Iris pigment epithelial cell (primary cell): ENCODE measurements at regions not wholly inside any gene's neighbourhood (a gene's known extent, or its start where the extent isn't known, plus 50 kb on each side); places are given as distances from the start of the nearest gene placed in this dataset.

ENCODE experiments used
- DNase-seq: peaks from one replicate; pipeline ENCODE4 v3.0.0-alpha.2; 2011; ENCODE audit warnings: low read depth

GRCh38 chr5:10849278-10849677, 88.2 kb upstream of the DAP start:
- DNase-seq: peak; percentile 61

GRCh38 chr5:10844016-10844415, 83.0 kb upstream of the DAP start:
- no peak for DNase-seq

GRCh38 chr5:10842823-10843222, 81.8 kb upstream of the DAP start:
- DNase-seq: no peak

GRCh38 chr5:10839916-10840599, 79.0 kb upstream of the DAP start:
- no peak for DNase-seq

- no peak for DNase-seq
Measured at GRCh38 chr5:10839118-10839517, 78.1 kb upstream of the DAP start.

GRCh38 chr5:10838038-10838437, 77.0 kb upstream of the DAP start:
- DNase-seq: peak; percentile 63

- peak; percentile 84 for DNase-seq
Measured at GRCh38 chr5:10836986-10837385, 76.0 kb upstream of the DAP start.

- DNase-seq: no peak
Measured at GRCh38 chr5:10834695-10835094, 73.7 kb upstream of the DAP start.

GRCh38 chr5:10832987-10833386, 72.0 kb upstream of the DAP start:
- DNase-seq: no peak

GRCh38 chr5:10832421-10832820, 71.4 kb upstream of the DAP start:
- DNase-seq: no peak

- DNase-seq: peak; percentile 94
Measured at GRCh38 chr5:10831419-10831818, 70.4 kb upstream of the DAP start.

GRCh38 chr5:10828241-10828640, 67.2 kb upstream of the DAP start:
- peak; percentile 85 for DNase-seq

- no peak for DNase-seq
Measured at GRCh38 chr5:10827571-10827970, 66.5 kb upstream of the DAP start.

GRCh38 chr5:10826971-10827370, 65.9 kb upstream of the DAP start:
- DNase-seq: no peak

- no peak for DNase-seq
Measured at GRCh38 chr5:10825897-10826644, 65.0 kb upstream of the DAP start.

GRCh38 chr5:10812218-10812617, 51.2 kb upstream of the DAP start:
- DNase-seq: no peak
